ENCODE measurements at regions not wholly inside any gene's neighbourhood (a gene's known extent, or its start where the extent isn't known, plus 50 kb on each side); places are given as distances from the start of the nearest gene placed in this dataset.

- no peak overlapping the region for H3K27ac ChIP-seq (ENCODE audit: insufficient read length, low read depth, low read length)
- no peaks in the 10 kb centered on the region for H3K79me1 ChIP-seq (ENCODE audit: insufficient read depth, low read depth, low read length, poor library complexity, severe bottlenecking)
- no peak overlapping the region for H3K4ac ChIP-seq (ENCODE audit: low read depth, low read length)
- H2BK12ac ChIP-seq (ENCODE audit: insufficient read length, low read depth, low read length): no peak overlapping the region
- no peak overlapping the region for H4K5ac ChIP-seq (ENCODE audit: insufficient read length, low read depth, low read length)
- no peaks in the 10 kb centered on the region for H3K23me2 ChIP-seq (ENCODE audit: insufficient read length, low read depth, low read length, poor library complexity, severe bottlenecking)
- H2AFZ ChIP-seq (ENCODE audit: low read length): no peak overlapping the region
- H2BK5ac ChIP-seq (ENCODE audit: insufficient read length, low read length): no peak overlapping the region
- no peak overlapping the region for H3K56ac ChIP-seq (ENCODE audit: insufficient read length, low read depth, low read length)
- H3K4me2 ChIP-seq (ENCODE audit: insufficient read depth, insufficient read length, low read length): no peak overlapping the region
- no peak overlapping the region for H2AK5ac ChIP-seq (ENCODE audit: insufficient read length, low read length)
- H4K8ac ChIP-seq (replicated peaks; ENCODE audit: insufficient read length, low read depth, low read length): no peak overlapping the region
- H3K14ac ChIP-seq (ENCODE audit: insufficient read depth, low read length): no peak overlapping the region
- H2BK15ac ChIP-seq (ENCODE audit: low read depth, low read length): no peak overlapping the region
- no peaks in the 10 kb centered on the region for H3K79me2 ChIP-seq (ENCODE audit: insufficient read depth, low read length)
- H3T11ph ChIP-seq (ENCODE audit: low read length): no peak overlapping the region
- Mint-ChIP-seq H3K4me3 (no peak overlapping the region), H3K36me3 (ENCODE audit: insufficient read depth in 1 of 3, low read depth in 3 of 3) (peaks cover 0 to 6% (median 5%) of the 10 kb centered on the region in 3 experiments; a peak in 4 of 7 replicates), H3K27me3 (ENCODE audit: low read depth) (no peaks in the 10 kb centered on the region), H3K4me1 (peaks cover 11 to 12% of the 10 kb centered on the region in 2 experiments), H3K9me3 (peaks cover 61 to 68% of the 10 kb centered on the region in 2 experiments), H3K27ac (no peak overlapping the region)
- no peaks in the 10 kb centered on the region for H3K9me3 ChIP-seq (ENCODE audit: control insufficient read depth, low read depth, low read length)
- H3K23ac ChIP-seq (ENCODE audit: insufficient read length, low read depth, low read length): no peak overlapping the region
- no peaks in the 10 kb centered on the region for H3K4me1 ChIP-seq (ENCODE audit: insufficient read depth, low read length)
- TF ChIP-seq CTCF (conservative IDR thresholded peaks at IDR 0.05): no peak
- no peak overlapping the region for H2BK20ac ChIP-seq (ENCODE audit: low read depth, low read length, poor library complexity, severe bottlenecking)
- H4K20me1 ChIP-seq (ENCODE audit: control insufficient read depth, insufficient read depth, insufficient read length): no peaks in the 10 kb centered on the region
- no peak overlapping the region for H4K91ac ChIP-seq (ENCODE audit: insufficient read length, low read depth, low read length)
- H3K27me3 ChIP-seq (ENCODE audit: insufficient read depth, low read length): no peaks in the 10 kb centered on the region
- H2BK120ac ChIP-seq (ENCODE audit: low read depth, low read length, poor library complexity, severe bottlenecking): no peak overlapping the region
- no peak overlapping the region for H3K18ac ChIP-seq (ENCODE audit: insufficient read length, low read depth, low read length)
- H3K9ac ChIP-seq (ENCODE audit: extremely low read depth, insufficient read length, low read length): no peak overlapping the region
- no peak for DNase-seq
These were observed 81.1 kb downstream of the FAM47B start for GRCh38 chrX:35023683-35024082.
